ENCODE measurements at regions not wholly inside any gene's neighbourhood (a gene's known extent, or its start where the extent isn't known, plus 50 kb on each side); places are given as distances from the start of the nearest gene placed in this dataset.

GRCh38 chr9:96071815-96072124 lies 196.3 kb downstream of the ERCC6L2 start:
- no peak for TF ChIP-seq CTCF (IDR thresholded peaks at IDR 0.05)
- TF ChIP-seq POLR2A (IDR thresholded peaks at IDR 0.05), result no peak

Measured in esophagus squamous epithelium (tissue), 4 donors.